ENCODE measurements at regions not wholly inside any gene's neighbourhood (a gene's known extent, or its start where the extent isn't known, plus 50 kb on each side); places are given as distances from the start of the nearest gene placed in this dataset.
"Not testable (repeated sequence)": the region's sequence is repeated elsewhere in the genome, so short reads cannot be mapped to it uniquely, and the experiment has no call there.

GRCh38 chrX:16360056-16360455, 192.8 kb downstream of the MAGEB17 start:
- H3K4me1 ChIP-seq (ENCODE audit: insufficient read depth); DNase-seq (ENCODE audit: extremely low spot score); H3K4me3 ChIP-seq (ENCODE audit: low read depth, low read length); H3K36me3 ChIP-seq (ENCODE audit: insufficient read depth); H3K27ac ChIP-seq (ENCODE audit: low read depth): not testable (repeated sequence)
- 96% methylated on average over 15 of the region's 15 CpGs for WGBS

- no peak overlapping the region for H3K4me3 ChIP-seq (ENCODE audit: low read depth, low read length)
- no peak overlapping the region for H3K27ac ChIP-seq (ENCODE audit: low read depth)
- no peaks in the 10 kb centered on the region for H3K4me1 ChIP-seq (ENCODE audit: insufficient read depth)
- no peaks in the 10 kb centered on the region for H3K36me3 ChIP-seq (ENCODE audit: insufficient read depth)
- no peak for DNase-seq (ENCODE audit: extremely low spot score)
- 61% methylated on average over 2 of the region's 2 CpGs for WGBS
Observed at GRCh38 chrX:16368696-16369095, 201.4 kb downstream of the MAGEB17 start.

- Histone ChIP-seq H3K36me3 (ENCODE audit: insufficient read depth) (no peaks in the 10 kb centered on the region), H3K4me1 (ENCODE audit: insufficient read depth) (no peaks in the 10 kb centered on the region), H3K27ac (ENCODE audit: low read depth) (no peak overlapping the region), H3K4me3 (ENCODE audit: low read depth, low read length) (no peak overlapping the region)
- DNase-seq (ENCODE audit: extremely low spot score): no peak
- WGBS: 37% methylated on average over 2 of the region's 2 CpGs
Observed at GRCh38 chrX:16376056-16376455, 208.8 kb downstream of the MAGEB17 start.

GRCh38 chrX:16386126-16386525, 218.8 kb downstream of the MAGEB17 start:
- DNase-seq (ENCODE audit: extremely low spot score): no peak
- H3K27ac ChIP-seq (ENCODE audit: low read depth): no peak overlapping the region

GRCh38 chrX:16392597-16392996, 225.3 kb downstream of the MAGEB17 start:
- no peak for DNase-seq (ENCODE audit: extremely low spot score)
- H3K4me1 ChIP-seq (ENCODE audit: insufficient read depth): no peaks in the 10 kb centered on the region
- H3K36me3 ChIP-seq (ENCODE audit: insufficient read depth): no peaks in the 10 kb centered on the region
- 92% methylated on average over 2 of the region's 2 CpGs for WGBS
- no peak overlapping the region for H3K4me3 ChIP-seq (ENCODE audit: low read depth, low read length)
- H3K27ac ChIP-seq (ENCODE audit: low read depth): no peak overlapping the region

More at GRCh38 chrX:16386126-16386525, 218.8 kb downstream of the MAGEB17 start:
- H3K36me3 ChIP-seq (ENCODE audit: insufficient read depth): no peaks in the 10 kb centered on the region
- no peak overlapping the region for H3K4me3 ChIP-seq (ENCODE audit: low read depth, low read length)
- H3K4me1 ChIP-seq (ENCODE audit: insufficient read depth): no peaks in the 10 kb centered on the region

- WGBS: 62% methylated on average over 3 of the region's 3 CpGs
- no peak for DNase-seq (ENCODE audit: extremely low spot score)
- no peak overlapping the region for H3K27ac ChIP-seq (ENCODE audit: low read depth)
- no peaks in the 10 kb centered on the region for H3K36me3 ChIP-seq (ENCODE audit: insufficient read depth)
- no peak overlapping the region for H3K4me3 ChIP-seq (ENCODE audit: low read depth, low read length)
- H3K4me1 ChIP-seq (ENCODE audit: insufficient read depth): no peaks in the 10 kb centered on the region
Observed at GRCh38 chrX:16394290-16394689, 227.0 kb downstream of the MAGEB17 start.

GRCh38 chrX:16403808-16404207, 236.5 kb downstream of the MAGEB17 start:
- Histone ChIP-seq H3K36me3 (ENCODE audit: insufficient read depth) (no peaks in the 10 kb centered on the region), H3K27ac (ENCODE audit: low read depth) (no peak overlapping the region), H3K4me3 (ENCODE audit: low read depth, low read length) (no peak overlapping the region), H3K4me1 (ENCODE audit: insufficient read depth) (no peaks in the 10 kb centered on the region)
- no peak for DNase-seq (ENCODE audit: extremely low spot score)
- WGBS: 80% methylated on average over 2 of the region's 2 CpGs

GRCh38 chrX:16416588-16416987, 233.4 kb upstream of the S100G start:
- no peaks in the 10 kb centered on the region for H3K36me3 ChIP-seq (ENCODE audit: insufficient read depth)
- DNase-seq (ENCODE audit: extremely low spot score): no peak
- no peaks in the 10 kb centered on the region for H3K4me1 ChIP-seq (ENCODE audit: insufficient read depth)
- H3K27ac ChIP-seq (ENCODE audit: low read depth): no peak overlapping the region
- WGBS: 94% methylated on average over 1 of the region's 1 CpG
- H3K4me3 ChIP-seq (ENCODE audit: low read depth, low read length): no peak overlapping the region

GRCh38 chrX:16418650-16419049, 231.3 kb upstream of the S100G start:
- no peak overlapping the region for H3K4me3 ChIP-seq (ENCODE audit: low read depth, low read length)

GRCh38 chrX:16427668-16428067, 222.3 kb upstream of the S100G start:
- no peaks in the 10 kb centered on the region for H3K36me3 ChIP-seq (ENCODE audit: insufficient read depth)

More at GRCh38 chrX:16418650-16419049, 231.3 kb upstream of the S100G start:
- no peaks in the 10 kb centered on the region for H3K36me3 ChIP-seq (ENCODE audit: insufficient read depth)
- no peaks in the 10 kb centered on the region for H3K4me1 ChIP-seq (ENCODE audit: insufficient read depth)
- no peak for DNase-seq (ENCODE audit: extremely low spot score)
- H3K27ac ChIP-seq (ENCODE audit: low read depth): no peak overlapping the region

GRCh38 chrX:16429406-16429805, 220.6 kb upstream of the S100G start:
- Histone ChIP-seq H3K36me3 (ENCODE audit: insufficient read depth) (no peaks in the 10 kb centered on the region), H3K4me3 (ENCODE audit: low read depth, low read length) (no peak overlapping the region), H3K27ac (ENCODE audit: low read depth) (no peak overlapping the region), H3K4me1 (ENCODE audit: insufficient read depth) (no peaks in the 10 kb centered on the region)
- WGBS: 77% methylated on average over 4 of the region's 4 CpGs
- DNase-seq (ENCODE audit: extremely low spot score): no peak

More at GRCh38 chrX:16427668-16428067, 222.3 kb upstream of the S100G start:
- DNase-seq (ENCODE audit: extremely low spot score): no peak
- Histone ChIP-seq H3K4me3 (ENCODE audit: low read depth, low read length) (no peak overlapping the region), H3K4me1 (ENCODE audit: insufficient read depth) (no peaks in the 10 kb centered on the region), H3K27ac (ENCODE audit: low read depth) (no peak overlapping the region)
- 84% methylated on average over 3 of the region's 3 CpGs for WGBS

- Histone ChIP-seq H3K4me3 (ENCODE audit: low read depth, low read length) (no peak overlapping the region), H3K4me1 (ENCODE audit: insufficient read depth) (no peaks in the 10 kb centered on the region), H3K36me3 (ENCODE audit: insufficient read depth) (no peaks in the 10 kb centered on the region), H3K27ac (ENCODE audit: low read depth) (no peak overlapping the region)
- WGBS: 98% methylated on average over 1 of the region's 1 CpG
- no peak for DNase-seq (ENCODE audit: extremely low spot score)
Observed at GRCh38 chrX:16431266-16431665, 218.7 kb upstream of the S100G start.

GRCh38 chrX:16433021-16433420, 216.9 kb upstream of the S100G start:
- no peaks in the 10 kb centered on the region for H3K36me3 ChIP-seq (ENCODE audit: insufficient read depth)
- no peak overlapping the region for H3K4me3 ChIP-seq (ENCODE audit: low read depth, low read length)
- DNase-seq (ENCODE audit: extremely low spot score): no peak
- no peaks in the 10 kb centered on the region for H3K4me1 ChIP-seq (ENCODE audit: insufficient read depth)
- WGBS: 71% methylated on average over 3 of the region's 3 CpGs
- no peak overlapping the region for H3K27ac ChIP-seq (ENCODE audit: low read depth)

- 90% methylated on average over 2 of the region's 2 CpGs for WGBS
- DNase-seq (ENCODE audit: extremely low spot score): no peak
- no peak overlapping the region for H3K4me3 ChIP-seq (ENCODE audit: low read depth, low read length)
- no peak overlapping the region for H3K27ac ChIP-seq (ENCODE audit: low read depth)
- no peaks in the 10 kb centered on the region for H3K36me3 ChIP-seq (ENCODE audit: insufficient read depth)
- H3K4me1 ChIP-seq (ENCODE audit: insufficient read depth): no peaks in the 10 kb centered on the region
Observed at GRCh38 chrX:16435399-16435986, 214.5 kb upstream of the S100G start.

Measured in urinary bladder (tissue), 3 donors.